ENCODE measurements at regions not wholly inside any gene's neighbourhood (a gene's known extent, or its start where the extent isn't known, plus 50 kb on each side); places are given as distances from the start of the nearest gene placed in this dataset.

DNA sequence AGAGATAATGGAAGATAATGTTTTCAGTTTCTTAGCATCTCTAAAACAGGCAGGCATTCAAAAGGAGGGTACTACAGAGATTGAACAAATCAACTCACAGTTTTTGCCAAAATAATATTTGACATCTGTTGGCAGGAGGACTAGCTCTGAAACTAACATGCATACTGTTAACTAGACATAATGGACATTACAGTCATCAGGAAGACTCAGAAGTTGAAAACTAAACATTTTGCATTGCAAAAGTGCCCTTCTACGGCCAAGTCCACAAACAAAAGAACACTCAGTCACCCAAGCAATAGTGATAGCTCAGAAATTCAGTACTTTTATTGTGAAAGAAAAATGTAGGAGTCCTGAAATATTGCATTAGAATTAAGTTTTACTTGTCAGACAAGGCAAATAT lies 399.0 kb downstream of the HGF start:
- TF ChIP-seq, protein P1, sequence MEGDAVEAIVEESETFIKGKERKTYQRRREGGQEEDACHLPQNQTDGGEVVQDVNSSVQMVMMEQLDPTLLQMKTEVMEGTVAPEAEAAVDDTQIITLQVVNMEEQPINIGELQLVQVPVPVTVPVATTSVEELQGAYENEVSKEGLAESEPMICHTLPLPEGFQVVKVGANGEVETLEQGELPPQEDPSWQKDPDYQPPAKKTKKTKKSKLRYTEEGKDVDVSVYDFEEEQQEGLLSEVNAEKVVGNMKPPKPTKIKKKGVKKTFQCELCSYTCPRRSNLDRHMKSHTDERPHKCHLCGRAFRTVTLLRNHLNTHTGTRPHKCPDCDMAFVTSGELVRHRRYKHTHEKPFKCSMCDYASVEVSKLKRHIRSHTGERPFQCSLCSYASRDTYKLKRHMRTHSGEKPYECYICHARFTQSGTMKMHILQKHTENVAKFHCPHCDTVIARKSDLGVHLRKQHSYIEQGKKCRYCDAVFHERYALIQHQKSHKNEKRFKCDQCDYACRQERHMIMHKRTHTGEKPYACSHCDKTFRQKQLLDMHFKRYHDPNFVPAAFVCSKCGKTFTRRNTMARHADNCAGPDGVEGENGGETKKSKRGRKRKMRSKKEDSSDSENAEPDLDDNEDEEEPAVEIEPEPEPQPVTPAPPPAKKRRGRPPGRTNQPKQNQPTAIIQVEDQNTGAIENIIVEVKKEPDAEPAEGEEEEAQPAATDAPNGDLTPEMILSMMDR (conservative IDR thresholded peaks at IDR 0.05; ENCODE audit: low read depth) = no peak
- no peak overlapping the region for H3K27ac ChIP-seq
- ChIA-PET POLR2A (ENCODE audit: low non-redundant PET) (no interaction called here), CTCF (no interaction called here)
- DNase-seq (ENCODE audit: low spot score) = no peak

DNA sequence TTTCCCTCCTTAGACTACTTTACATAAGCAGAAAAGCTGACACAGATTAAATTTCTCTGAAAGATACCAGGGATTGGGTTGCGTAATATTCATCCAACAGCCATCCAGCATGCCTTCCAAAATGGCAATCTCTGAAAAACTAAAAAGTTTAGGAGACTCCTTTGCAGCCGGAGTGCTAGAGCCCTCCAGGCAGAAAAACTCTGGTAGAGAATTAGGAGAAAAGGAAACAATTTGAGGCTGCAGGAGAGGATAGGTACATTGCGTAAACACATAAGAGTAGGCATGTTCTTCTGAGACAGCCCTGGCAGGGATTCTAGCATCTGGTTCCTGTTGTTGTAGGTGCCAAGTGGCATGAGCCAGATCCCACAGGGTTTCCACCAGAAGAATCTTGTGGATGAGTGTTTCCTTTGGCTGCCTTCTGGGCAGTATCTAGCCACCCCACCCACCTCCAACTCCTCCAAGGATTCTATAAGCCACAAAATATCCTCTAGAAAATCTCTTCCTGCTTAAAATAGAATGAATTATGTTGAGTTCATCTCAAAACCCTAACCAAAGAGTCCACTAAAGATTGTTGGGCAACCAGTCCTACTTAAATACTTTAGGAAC lies 402.4 kb downstream of the HGF start:
- CTCF ChIA-PET = interaction anchor here (0.5 kb wide), 1 partner anchor 170 kb away, joined by 3 read pairs; no protein-coding TSS in a partner anchor
- peak; percentile 13 for DNase-seq (ENCODE audit: low spot score)
- POLR2A ChIA-PET (ENCODE audit: low non-redundant PET) = no interaction called here
- TF ChIP-seq, protein P1 (conservative IDR thresholded peaks at IDR 0.05; ENCODE audit: low read depth) = no peak
- H3K27ac ChIP-seq = peak overlapping the region; percentile 60; the same call in 1 of the 2 replicates

DNA sequence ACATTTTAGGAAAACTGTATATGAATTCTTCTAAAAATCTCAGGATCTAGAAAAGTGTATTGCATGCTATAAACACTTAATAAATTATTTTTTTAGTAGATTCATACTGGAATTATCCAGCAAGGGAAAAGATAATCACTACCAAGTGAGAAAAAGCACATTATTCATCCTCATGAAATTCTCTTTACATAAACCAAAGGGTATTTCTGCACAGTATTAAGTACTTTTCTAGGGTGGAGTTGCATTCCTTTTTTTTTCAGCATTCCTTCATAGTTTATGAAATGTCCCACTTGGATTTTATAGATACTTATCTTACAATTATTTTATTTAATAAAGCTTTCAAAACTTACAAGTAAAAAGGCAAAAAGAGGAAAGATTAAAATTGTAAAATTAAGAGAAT lies 403.3 kb downstream of the HGF start:
- ChIA-PET POLR2A (ENCODE audit: low non-redundant PET) (no interaction called here), CTCF (interaction anchor here (0.5 kb wide), 1 partner anchor 169 kb away, joined by 3 read pairs; no protein-coding TSS in a partner anchor)
- H3K27ac ChIP-seq = no peak overlapping the region
- DNase-seq (ENCODE audit: low spot score) = no peak
- TF ChIP-seq, protein P1 (conservative IDR thresholded peaks at IDR 0.05; ENCODE audit: low read depth) = no peak

DNA sequence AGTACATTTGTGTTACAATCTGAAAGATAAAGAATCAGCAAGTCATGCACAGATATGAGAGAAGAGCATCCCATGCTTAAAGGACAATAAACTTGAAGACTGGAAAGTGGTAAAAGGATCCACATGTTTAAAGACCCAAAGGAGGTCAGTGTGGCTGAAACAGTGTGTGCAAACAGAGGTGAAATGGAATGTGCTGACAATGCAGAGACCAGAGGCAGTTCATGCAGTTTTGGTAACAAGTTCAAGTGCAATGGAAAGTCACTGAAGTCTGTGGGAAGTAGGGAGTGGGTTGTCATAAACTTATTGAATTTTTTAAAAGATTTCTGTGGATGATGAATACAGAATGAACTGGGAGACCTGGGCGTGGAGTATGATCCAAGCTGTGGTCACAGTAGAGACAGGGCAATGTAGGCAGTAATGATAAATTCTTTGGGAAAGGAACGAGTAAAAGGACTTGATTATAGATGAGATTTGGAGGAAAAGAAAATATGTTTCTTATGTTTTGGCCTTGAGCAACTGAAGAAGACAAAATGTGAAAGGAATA lies 408.0 kb downstream of the HGF start:
- H3K27ac ChIP-seq = no peak overlapping the region
- ChIA-PET CTCF (no interaction called here), POLR2A (ENCODE audit: low non-redundant PET) (no interaction called here)
- TF ChIP-seq, protein P1 (conservative IDR thresholded peaks at IDR 0.05; ENCODE audit: low read depth) = no peak
- no peak for DNase-seq (ENCODE audit: low spot score)

DNA sequence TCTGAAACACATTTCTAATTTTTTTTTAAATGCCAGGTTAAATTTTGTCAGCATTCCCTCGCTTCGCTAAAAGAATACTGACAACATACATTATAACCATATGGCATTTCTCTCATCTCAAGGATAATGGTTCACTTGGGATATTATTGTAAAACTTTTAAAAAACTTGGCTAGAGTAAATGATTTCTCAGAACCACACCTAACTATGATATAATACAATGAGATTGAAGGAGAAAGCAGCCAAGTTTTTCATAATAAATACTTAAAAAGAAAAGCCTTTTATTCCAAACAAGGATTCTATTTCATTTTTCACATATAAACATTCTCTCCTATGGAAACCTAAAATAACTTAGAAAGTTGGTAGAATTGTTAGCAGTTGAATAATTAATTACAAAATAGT lies 413.9 kb downstream of the HGF start:
- no peak overlapping the region for H3K27ac ChIP-seq
- CTCF ChIA-PET = no interaction called here
- TF ChIP-seq, protein P1 (conservative IDR thresholded peaks at IDR 0.05; ENCODE audit: low read depth) = no peak
- POLR2A ChIA-PET (ENCODE audit: low non-redundant PET) = no interaction called here
- no peak for DNase-seq (ENCODE audit: low spot score)

DNA sequence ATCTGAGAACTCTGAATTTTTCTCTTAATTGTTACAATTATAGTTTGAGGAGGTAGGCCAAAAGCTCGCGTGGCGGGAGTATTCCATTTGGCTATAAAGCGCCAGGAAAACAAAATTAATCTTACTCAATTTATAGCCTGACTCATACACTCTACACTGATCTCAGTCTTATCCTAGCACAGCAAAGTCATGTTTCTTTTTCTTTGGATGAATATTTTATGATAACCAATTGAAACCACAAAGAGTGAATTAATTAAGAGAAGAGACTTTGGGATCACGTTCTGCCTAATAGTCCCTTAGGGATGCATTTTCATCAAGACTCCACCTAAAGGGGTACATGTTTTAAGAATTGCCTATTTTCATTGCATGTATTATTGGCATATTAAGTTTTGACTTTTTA lies 420.8 kb downstream of the HGF start:
- CTCF ChIA-PET = no interaction called here
- H3K27ac ChIP-seq = no peak overlapping the region

More for the DNA sequence above, 420.8 kb downstream of the HGF start:
- DNase-seq (ENCODE audit: low spot score) = no peak
- POLR2A ChIA-PET (ENCODE audit: low non-redundant PET) = no interaction called here
- TF ChIP-seq, protein P1 (conservative IDR thresholded peaks at IDR 0.05; ENCODE audit: low read depth) = no peak
